GM21619 (cell line): ENCODE measurements at regions not wholly inside any gene's neighbourhood (a gene's known extent, or its start where the extent isn't known, plus 50 kb on each side); places are given as distances from the start of the nearest gene placed in this dataset.

Experiments used
- ATAC-seq: cut with Tn5 transposase; IDR thresholded peaks from one replicate; pipeline ENCODE4 v1.9.1; 2021; ENCODE audit not compliant: unreplicated experiment

GRCh38 chr14:83314764-83315163 lies 1781.1 kb upstream of the SEL1L start:
- no peak for ATAC-seq

- no peak for ATAC-seq
These were observed 1782.7 kb upstream of the SEL1L start for GRCh38 chr14:83316356-83316755.

- ATAC-seq = no peak
These were observed 1787.2 kb upstream of the SEL1L start for GRCh38 chr14:83320837-83321236.

- no peak for ATAC-seq
These were observed 1797.9 kb upstream of the SEL1L start for GRCh38 chr14:83331513-83331912.

- ATAC-seq = no peak
These were observed 1808.9 kb upstream of the SEL1L start for GRCh38 chr14:83342590-83342989.

- ATAC-seq = no peak
These were observed 1814.2 kb upstream of the SEL1L start for GRCh38 chr14:83347874-83348273.

GRCh38 chr14:83355609-83356008 lies 1822.0 kb upstream of the SEL1L start:
- no peak for ATAC-seq

GRCh38 chr14:83356080-83356479 lies 1822.4 kb upstream of the SEL1L start:
- no peak for ATAC-seq

GRCh38 chr14:83372271-83372670 lies 1838.6 kb upstream of the SEL1L start:
- ATAC-seq = no peak

GRCh38 chr14:83379436-83379835 lies 1845.8 kb upstream of the SEL1L start:
- ATAC-seq = no peak

GRCh38 chr14:83384253-83384652 lies 1850.6 kb upstream of the SEL1L start:
- no peak for ATAC-seq

GRCh38 chr14:83395321-83395720 lies 1861.7 kb upstream of the SEL1L start:
- no peak for ATAC-seq

- no peak for ATAC-seq
These were observed 1882.8 kb upstream of the SEL1L start for GRCh38 chr14:83416476-83416875.

GRCh38 chr14:83419420-83419819 lies 1885.8 kb upstream of the SEL1L start:
- ATAC-seq = no peak

- no peak for ATAC-seq
These were observed 1888.1 kb upstream of the SEL1L start for GRCh38 chr14:83421711-83422110.

- no peak for ATAC-seq
These were observed 1891.5 kb upstream of the SEL1L start for GRCh38 chr14:83425138-83425537.

GRCh38 chr14:83425706-83426105 lies 1892.1 kb upstream of the SEL1L start:
- ATAC-seq = no peak

GRCh38 chr14:83433618-83434017 lies 1900.0 kb upstream of the SEL1L start:
- ATAC-seq = no peak

GRCh38 chr14:83441801-83442200 lies 1908.1 kb upstream of the SEL1L start:
- ATAC-seq = no peak

GRCh38 chr14:83455561-83455960 lies 1921.9 kb upstream of the SEL1L start:
- no peak for ATAC-seq

GRCh38 chr14:83461521-83461920 lies 1927.9 kb upstream of the SEL1L start:
- no peak for ATAC-seq

GRCh38 chr14:83462759-83463158 lies 1929.1 kb upstream of the SEL1L start:
- no peak for ATAC-seq

- ATAC-seq = no peak
These were observed 1929.9 kb upstream of the SEL1L start for GRCh38 chr14:83463500-83464098.
